ENCODE measurements at regions not wholly inside any gene's neighbourhood (a gene's known extent, or its start where the extent isn't known, plus 50 kb on each side); places are given as distances from the start of the nearest gene placed in this dataset.
"Not testable (repeated sequence)": the region's sequence is repeated elsewhere in the genome, so short reads cannot be mapped to it uniquely, and the experiment has no call there.

DNA sequence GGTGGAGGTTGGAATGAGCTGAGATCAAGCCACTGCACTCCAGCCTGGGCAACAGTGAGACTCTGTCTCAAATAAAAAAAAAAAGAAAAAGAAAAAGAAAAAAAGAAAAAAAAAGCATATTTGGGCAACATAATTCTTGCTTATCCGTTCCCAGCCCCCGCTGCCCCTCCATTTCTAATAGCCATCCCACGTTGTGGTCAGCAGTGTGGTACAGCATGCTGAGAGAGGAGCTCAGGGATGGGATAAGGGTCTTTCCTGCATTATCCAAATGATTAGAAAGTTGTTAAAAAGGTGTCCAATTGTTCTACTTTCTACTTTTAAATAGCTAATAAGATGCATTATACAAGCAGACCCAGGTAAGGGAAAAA, 104.9 kb upstream of the ZNF92 start:
- no peak overlapping the region for H3K27ac ChIP-seq
- TF ChIP-seq POLR2A (IDR thresholded peaks at IDR 0.05): no peak
- no peak for TF ChIP-seq EP300 (IDR thresholded peaks at IDR 0.05)
- TF ChIP-seq, protein P1, sequence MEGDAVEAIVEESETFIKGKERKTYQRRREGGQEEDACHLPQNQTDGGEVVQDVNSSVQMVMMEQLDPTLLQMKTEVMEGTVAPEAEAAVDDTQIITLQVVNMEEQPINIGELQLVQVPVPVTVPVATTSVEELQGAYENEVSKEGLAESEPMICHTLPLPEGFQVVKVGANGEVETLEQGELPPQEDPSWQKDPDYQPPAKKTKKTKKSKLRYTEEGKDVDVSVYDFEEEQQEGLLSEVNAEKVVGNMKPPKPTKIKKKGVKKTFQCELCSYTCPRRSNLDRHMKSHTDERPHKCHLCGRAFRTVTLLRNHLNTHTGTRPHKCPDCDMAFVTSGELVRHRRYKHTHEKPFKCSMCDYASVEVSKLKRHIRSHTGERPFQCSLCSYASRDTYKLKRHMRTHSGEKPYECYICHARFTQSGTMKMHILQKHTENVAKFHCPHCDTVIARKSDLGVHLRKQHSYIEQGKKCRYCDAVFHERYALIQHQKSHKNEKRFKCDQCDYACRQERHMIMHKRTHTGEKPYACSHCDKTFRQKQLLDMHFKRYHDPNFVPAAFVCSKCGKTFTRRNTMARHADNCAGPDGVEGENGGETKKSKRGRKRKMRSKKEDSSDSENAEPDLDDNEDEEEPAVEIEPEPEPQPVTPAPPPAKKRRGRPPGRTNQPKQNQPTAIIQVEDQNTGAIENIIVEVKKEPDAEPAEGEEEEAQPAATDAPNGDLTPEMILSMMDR (IDR thresholded peaks at IDR 0.05): no peak
- 34 to 36% methylated on average over 3 of the region's 3 CpGs for WGBS, 2 donors
- H3K4me3 ChIP-seq: peak overlapping the region in 2 of 4 donors; percentile 26 to 29
- H3K27me3 ChIP-seq: peaks cover 0 to 47% of the 10 kb centered on the region in 2 donors
- peaks cover 0 to 11% (median 3%) of the 10 kb centered on the region in 4 donors for H3K4me1 ChIP-seq
- no peaks in the 10 kb centered on the region for H3K9me3 ChIP-seq
- no peaks in the 10 kb centered on the region for H3K36me3 ChIP-seq
- no peak for DNase-seq (ENCODE audit: low spot score in 2 of 2)

DNA sequence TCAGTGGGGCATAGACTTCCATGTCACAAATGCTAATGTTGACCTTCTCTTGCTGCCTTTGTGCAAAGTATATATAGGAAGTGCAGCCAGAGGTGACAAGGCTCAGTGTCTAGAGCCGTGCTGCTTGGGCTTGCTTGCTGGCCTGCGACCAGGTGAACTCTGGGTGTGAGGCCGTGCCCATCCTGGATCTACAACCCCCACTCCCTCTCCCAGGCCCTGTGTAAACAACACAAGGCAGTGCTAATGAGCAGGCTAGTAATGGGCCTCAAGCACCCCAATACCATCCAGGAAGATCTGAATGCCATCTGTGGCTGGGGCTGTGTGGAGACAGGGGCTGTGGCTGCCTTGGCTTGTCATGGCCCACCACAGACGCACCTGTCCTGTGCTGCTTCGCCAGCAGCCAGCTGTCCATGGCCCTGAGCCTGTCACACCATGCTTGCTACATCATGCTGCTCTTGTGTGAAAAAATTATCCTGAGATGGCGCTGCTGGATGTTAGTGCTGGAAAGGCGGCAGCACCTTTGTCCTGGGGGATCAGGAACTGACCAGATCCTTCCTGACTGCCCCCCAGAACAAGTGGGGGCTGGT, 107.6 kb upstream of the ZNF92 start:
- TF ChIP-seq, protein P1 (IDR thresholded peaks at IDR 0.05): no peak
- no peak for TF ChIP-seq EP300 (IDR thresholded peaks at IDR 0.05)
- TF ChIP-seq POLR2A (IDR thresholded peaks at IDR 0.05): no peak
- no peak for DNase-seq (ENCODE audit: low spot score in 2 of 2)
- Histone ChIP-seq H3K27me3 (peaks cover 0 to 31% of the 10 kb centered on the region in 2 donors), H3K36me3 (no peaks in the 10 kb centered on the region), H3K4me3 (no peak overlapping the region), H3K4me1 (peaks cover 0 to 11% (median 3%) of the 10 kb centered on the region in 4 donors), H3K9me3 (no peaks in the 10 kb centered on the region), H3K27ac (no peak overlapping the region)
- 69% methylated on average over 4 to 6 of the region's 7 CpGs for WGBS, 2 donors

DNA sequence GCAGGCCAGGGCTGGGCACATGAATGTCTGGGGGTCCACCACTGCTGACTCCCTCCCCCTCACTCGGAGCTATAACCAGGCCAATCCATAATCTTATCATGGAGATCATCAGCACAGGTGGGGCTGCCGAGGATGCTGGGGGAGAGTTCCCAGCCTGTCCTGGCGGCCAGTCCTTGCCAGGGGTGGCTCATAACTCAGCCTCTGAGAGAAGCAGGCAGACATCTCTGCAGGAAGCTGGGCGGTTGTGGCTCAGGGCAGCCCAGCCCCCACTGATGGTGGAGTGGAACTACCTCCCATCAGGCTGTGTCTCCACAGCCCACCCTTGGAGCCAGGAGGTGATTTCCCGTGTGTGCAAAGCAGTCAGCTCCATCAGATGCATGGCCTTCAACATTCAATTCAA, 109.4 kb upstream of the ZNF92 start:
- Histone ChIP-seq H3K9me3 (no peaks in the 10 kb centered on the region), H3K4me1 (peaks cover 0 to 4% (median 0%) of the 10 kb centered on the region in 4 donors), H3K4me3 (no peak overlapping the region), H3K27me3 (peaks cover 0 to 13% of the 10 kb centered on the region in 2 donors), H3K36me3 (no peaks in the 10 kb centered on the region), H3K27ac (no peak overlapping the region)
- no peak for DNase-seq (ENCODE audit: low spot score in 2 of 2)
- 84 to 97% methylated on average over 5 of the region's 5 CpGs for WGBS, 2 donors
- TF ChIP-seq, protein P1 (IDR thresholded peaks at IDR 0.05): no peak
- TF ChIP-seq EP300 (IDR thresholded peaks at IDR 0.05): no peak
- TF ChIP-seq POLR2A (IDR thresholded peaks at IDR 0.05): no peak

DNA sequence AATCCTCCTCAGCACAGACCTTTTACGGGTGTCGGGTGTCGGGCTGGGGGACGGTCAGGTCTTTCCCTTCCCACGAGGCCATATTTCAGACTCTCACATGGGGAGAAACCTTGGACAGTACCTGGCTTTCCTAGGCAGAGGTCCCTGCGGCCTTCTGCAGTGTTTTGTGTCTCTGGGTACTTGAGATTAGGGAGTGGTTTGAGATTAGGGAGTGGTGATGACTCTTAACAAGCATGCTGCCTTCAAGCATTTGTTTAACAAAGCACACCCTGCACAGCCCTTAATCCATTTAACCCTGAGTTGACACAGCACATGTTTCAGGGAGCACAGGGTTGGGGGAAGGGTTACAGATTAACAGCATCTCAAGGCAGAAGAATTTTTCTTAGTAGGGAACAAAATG, 113.0 kb upstream of the ZNF92 start:
- not testable (repeated sequence) for DNase-seq (ENCODE audit: low spot score in 2 of 2); H3K9me3 ChIP-seq
- WGBS, 2 donors: no CpG with 5 or more reads among the region's 6 CpGs

DNA sequence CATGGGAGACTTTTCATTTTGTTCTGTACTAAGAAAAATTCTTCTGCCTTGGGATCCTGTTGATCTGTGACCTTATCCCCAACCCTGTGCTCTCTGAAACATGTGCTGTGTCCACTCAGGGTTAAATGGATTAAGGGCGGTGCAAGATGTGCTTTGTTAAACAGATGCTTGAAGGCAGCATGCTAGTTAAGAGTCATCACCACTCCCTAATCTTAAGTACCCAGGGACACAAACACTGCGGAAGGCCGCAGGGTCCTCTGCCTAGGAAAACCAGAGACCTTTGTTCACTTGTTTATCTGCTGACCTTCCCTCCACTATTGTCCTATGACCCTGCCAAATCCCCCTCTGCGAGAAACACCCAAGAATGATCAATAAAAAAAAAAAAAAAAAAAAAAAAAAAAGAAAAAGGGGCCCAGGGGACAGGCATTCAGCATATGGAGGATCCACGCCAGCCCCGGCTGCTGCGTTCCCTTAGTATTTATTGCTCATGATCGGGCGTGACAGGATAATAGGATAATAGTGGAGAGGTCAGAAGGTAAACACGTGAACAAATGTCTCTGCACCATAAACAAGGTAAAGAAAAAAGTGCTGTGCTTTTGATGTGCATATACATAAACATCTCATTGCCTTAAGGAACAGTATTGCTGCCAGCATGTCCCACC, 113.7 kb upstream of the ZNF92 start:
- H3K27me3 ChIP-seq; DNase-seq (ENCODE audit: low spot score in 2 of 2): not testable (repeated sequence)
- 25 to 43% methylated on average over 5 to 6 of the region's 10 CpGs for WGBS, 2 donors

More for the DNA sequence above, 113.0 kb upstream of the ZNF92 start:
- H3K36me3 ChIP-seq, H3K27ac ChIP-seq, H3K4me1 ChIP-seq, H3K4me3 ChIP-seq, H3K27me3 ChIP-seq: not testable (repeated sequence)

DNA sequence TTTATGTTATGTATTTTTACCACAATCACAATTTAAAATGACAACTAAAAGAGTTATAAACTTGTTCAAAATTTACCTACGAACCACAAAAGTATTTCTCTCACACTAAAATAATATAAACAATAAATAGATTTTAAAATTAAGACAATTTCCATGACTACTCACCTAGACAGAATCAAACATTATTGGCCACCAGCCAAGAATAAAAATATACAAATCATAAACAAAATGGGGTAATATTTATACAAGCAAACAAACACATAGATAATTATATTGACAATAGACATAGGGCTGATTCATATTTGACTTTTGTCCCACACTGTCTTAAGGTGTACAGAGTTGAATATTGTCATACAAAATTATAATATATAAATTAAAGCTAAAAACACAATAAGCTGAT, 119.6 kb upstream of the ZNF92 start:
- TF ChIP-seq, protein P1 (IDR thresholded peaks at IDR 0.05): no peak
- TF ChIP-seq EP300 (IDR thresholded peaks at IDR 0.05) (no peak), POLR2A (IDR thresholded peaks at IDR 0.05) (no peak)
- WGBS, 2 donors: 84 to 94% methylated on average over 1 of the region's 1 CpG
- Histone ChIP-seq H3K9me3 (no peaks in the 10 kb centered on the region), H3K36me3 (no peaks in the 10 kb centered on the region), H3K4me1 (peaks cover 0 to 13% (median 0%) of the 10 kb centered on the region in 4 donors), H3K27ac (no peak overlapping the region), H3K27me3 (peaks cover 0 to 10% of the 10 kb centered on the region in 2 donors), H3K4me3 (no peak overlapping the region)
- no peak for DNase-seq (ENCODE audit: low spot score in 2 of 2)

More for the DNA sequence above, 113.7 kb upstream of the ZNF92 start:
- not testable (repeated sequence) for H3K9me3 ChIP-seq, H3K27ac ChIP-seq, H3K36me3 ChIP-seq, H3K4me1 ChIP-seq, H3K4me3 ChIP-seq

Measured in tibial nerve (tissue), 4 donors.